ENCODE measurements at regions not wholly inside any gene's neighbourhood (a gene's known extent, or its start where the extent isn't known, plus 50 kb on each side); places are given as distances from the start of the nearest gene placed in this dataset.

GRCh38 chr15:96183867-96184266 is 146.6 kb upstream of the NR2F2 start:
- no peak for TF ChIP-seq CTCF (IDR thresholded peaks at IDR 0.05)
- no peak for TF ChIP-seq POLR2A (IDR thresholded peaks at IDR 0.05)

Measured in body of pancreas (tissue), 4 donors.